Endothelial cell of umbilical vein (primary cell): ENCODE measurements at regions not wholly inside any gene's neighbourhood (a gene's known extent, or its start where the extent isn't known, plus 50 kb on each side); places are given as distances from the start of the nearest gene placed in this dataset.

Experiments
- BruUV-seq: library from RNA; stranded (reverse); fragments of 400-500 nt; replicated peaks from 2 replicates; lab custom pipeline; 2021; lab: Mats Ljungman, UMichigan
- CTCF ChIA-PET: fragments of 300-600, 350-600 bp; sonication (Branson Sonifier 250); formaldehyde crosslinking; loops from one replicate; lab custom pipeline; 2021; ENCODE audit warnings: antibody characterized with exemption, inconsistent platforms; lab: Charles Lee
- POLR2A ChIA-PET: fragments of 300-600, 350-600 bp; sonication (Branson Sonifier 250); formaldehyde crosslinking; loops from one replicate; lab custom pipeline; 2021; ENCODE audit warnings: antibody characterized with exemption, inconsistent platforms; lab: Charles Lee
- DNase-seq: peaks from one replicate; pipeline ENCODE4 v3.0.0-alpha.2; 2011; ENCODE audit warnings: low read depth, low spot score
- FAIRE-seq: peaks from 2 replicates; lab custom pipeline; 2011; peaks lifted over from hg19 to GRCh38; lab: Jason Lieb, UNC
- H2AFZ ChIP-seq: 2 replicates; pipeline ENCODE4 v1.6.0; 2012; ENCODE audit warnings: low read depth, low read length, control low read depth, inconsistent platforms
- H3K27ac ChIP-seq: 2 replicates; pipeline ENCODE4 v1.5.1; 2011; ENCODE audit warnings: low read depth, mild to moderate bottlenecking, control low read depth, low read length, moderate library complexity; ENCODE audit not compliant: insufficient read depth
- H3K27me3 ChIP-seq, 2 experiments: 2 replicates each; pipeline versions ENCODE4 v1.6.0 to v1.6.1; 2011; ENCODE audit warnings: low read length in 2 of 2, mixed read lengths in 1 of 2; ENCODE audit not compliant: control insufficient read depth in 2 of 2, insufficient read depth in 2 of 2
- H3K36me3 ChIP-seq, 2 experiments: 2 replicates in 1 of 2; 3 replicates in 1 of 2; pipeline ENCODE4 v1.5.1; 2011; ENCODE audit warnings: low read length in 2 of 2, mild to moderate bottlenecking in 1 of 2, moderate library complexity in 1 of 2; ENCODE audit not compliant: control insufficient read depth in 2 of 2, insufficient read depth in 2 of 2; ENCODE audit errors: extremely low read depth in 1 of 2
- H3K4me1 ChIP-seq: 3 replicates; pipeline ENCODE4 v1.5.1; 2011; ENCODE audit warnings: mild to moderate bottlenecking, low read length; ENCODE audit not compliant: control insufficient read depth, insufficient read depth; ENCODE audit errors: extremely low read depth
- H3K4me2 ChIP-seq: 2 replicates; pipeline ENCODE4 v1.6.1; 2011; ENCODE audit warnings: low read length, control low read depth, mixed read lengths; ENCODE audit not compliant: insufficient read depth
- H3K4me3 ChIP-seq, 3 experiments: fragments of 200-600 bp in 1 of 3; sonication (generic), shearing (Covaris generic) in 1 of 3; replicated peaks in 1 of 3; 2 replicates each; pipeline ENCODE4 v1.5.1; 2011 to 2016; ENCODE audit warnings: control low read depth in 3 of 3, low read length in 3 of 3, mild to moderate bottlenecking in 2 of 3, inconsistent platforms in 1 of 3, low read depth in 1 of 3, moderate library complexity in 1 of 3; ENCODE audit not compliant: insufficient read depth in 1 of 3
- H3K79me2 ChIP-seq: 2 replicates; pipeline ENCODE4 v1.6.0; 2012; ENCODE audit warnings: low read length, inconsistent platforms; ENCODE audit not compliant: control insufficient read depth, insufficient read depth
- H3K9ac ChIP-seq: replicated peaks from 2 replicates; pipeline ENCODE3; 2011; ENCODE audit warnings: low read length, control low read depth; ENCODE audit not compliant: insufficient read depth; ENCODE audit errors: extremely low read depth
- H3K9me1 ChIP-seq: replicated peaks from 3 replicates; pipeline ENCODE4 v1.6.0; 2011; ENCODE audit warnings: mild to moderate bottlenecking, low read length; ENCODE audit not compliant: control insufficient read depth, insufficient read depth; ENCODE audit errors: extremely low read depth
- H3K9me3 ChIP-seq: replicated peaks from 2 replicates; pipeline ENCODE4 v1.5.1; 2012; ENCODE audit warnings: low read length, inconsistent platforms; ENCODE audit not compliant: control insufficient read depth, insufficient read depth
- H4K20me1 ChIP-seq: replicated peaks from 2 replicates; pipeline ENCODE3; 2011; ENCODE audit warnings: mild to moderate bottlenecking, low read length; ENCODE audit not compliant: control insufficient read depth, insufficient read depth; ENCODE audit errors: extremely low read depth
- EZH2 ChIP-seq: IDR thresholded peaks from 2 replicates; pipeline ENCODE4 v1.6.1; 2012; ENCODE audit warnings: borderline replicate concordance, low read depth, mild to moderate bottlenecking, moderate library complexity, low read length, inconsistent platforms; ENCODE audit not compliant: severe bottlenecking
- FOS ChIP-seq: IDR thresholded peaks from 2 replicates; pipeline ENCODE4 v1.6.1; 2011; ENCODE audit warnings: mild to moderate bottlenecking, low read length, moderate library complexity, borderline replicate concordance; ENCODE audit not compliant: insufficient read depth
- GATA2 ChIP-seq: IDR thresholded peaks from 2 replicates; pipeline ENCODE4 v1.7.0; 2011; ENCODE audit warnings: low read depth, mild to moderate bottlenecking, moderate library complexity, mixed read lengths, low read length; ENCODE audit not compliant: insufficient read length, insufficient read depth
- JUN ChIP-seq: IDR thresholded peaks from 2 replicates; pipeline ENCODE4 v1.6.1; 2011; ENCODE audit warnings: borderline replicate concordance, low read depth; ENCODE audit not compliant: insufficient read length, insufficient read depth
- MYC ChIP-seq: IDR thresholded peaks from one replicate; pipeline ENCODE4 v1.6.1; 2011; ENCODE audit warnings: mild to moderate bottlenecking, low read depth, low read length
- POLR2A ChIP-seq: IDR thresholded peaks from 2 replicates; pipeline ENCODE4 v1.6.1; 2012; ENCODE audit warnings: low read depth, mild to moderate bottlenecking, control low read depth, low read length
- POLR2AphosphoS5 ChIP-seq: IDR thresholded peaks from 2 replicates; pipeline ENCODE4 v1.6.1; 2012; ENCODE audit warnings: low read depth, mild to moderate bottlenecking, control low read depth, low read length, moderate library complexity; ENCODE audit not compliant: insufficient read depth
- dilution Hi-C: fragments of 300-500 bp; cut with MboI; formaldehyde crosslinking; loops from one replicate; pipeline ENCODE4 v1.15.0; 2019; ENCODE audit warnings: low sequenced_read_pairs; ENCODE audit not compliant: extremely low pct_ligation_motif_present
- intact Hi-C: fragments of 100-400 bp; cut with micrococcal nuclease; formaldehyde crosslinking; loops from one replicate; pipeline ENCODE4 v1.10.0; 2022
- TF ChIP-seq, protein P1 (sequence below), 2 donors: IDR thresholded peaks; 1 replicate in 1 of 2; 2 replicates in 1 of 2; pipeline ENCODE4 v1.5.1; 2011; ENCODE audit warnings: low read length in 2 of 2, mild to moderate bottlenecking in 2 of 2, moderate library complexity in 2 of 2, control low read depth in 1 of 2, inconsistent platforms in 1 of 2, low read depth in 1 of 2; ENCODE audit not compliant: insufficient read depth in 1 of 2; ENCODE audit errors: extremely low read depth in 1 of 2
- TF ChIP-seq, protein P2 (sequence below): IDR thresholded peaks from 2 replicates; pipeline ENCODE4 v1.6.1; 2011; ENCODE audit not compliant: insufficient read depth, insufficient read length

DNA sequence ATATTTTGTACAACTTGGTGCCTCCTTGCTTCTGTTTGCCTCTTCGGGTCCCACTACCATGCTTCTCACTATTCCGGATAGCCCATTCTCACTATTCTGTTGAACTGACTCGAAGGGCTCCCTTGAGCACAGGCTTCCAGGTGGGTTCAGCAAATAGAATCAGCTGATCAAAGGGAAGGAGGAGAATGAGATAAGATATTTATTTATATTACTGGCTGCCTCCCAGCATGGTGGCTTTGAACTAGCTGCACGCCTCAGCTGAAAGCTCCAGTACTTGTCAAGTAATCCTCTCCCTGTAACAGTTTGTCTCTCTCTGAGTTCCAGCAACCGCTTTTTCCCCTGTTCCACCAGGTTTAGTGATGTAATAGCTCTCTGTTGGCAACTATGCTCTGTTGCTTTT, 187.8 kb upstream of the HNRNPA3 start:
- TF ChIP-seq, protein P1, sequence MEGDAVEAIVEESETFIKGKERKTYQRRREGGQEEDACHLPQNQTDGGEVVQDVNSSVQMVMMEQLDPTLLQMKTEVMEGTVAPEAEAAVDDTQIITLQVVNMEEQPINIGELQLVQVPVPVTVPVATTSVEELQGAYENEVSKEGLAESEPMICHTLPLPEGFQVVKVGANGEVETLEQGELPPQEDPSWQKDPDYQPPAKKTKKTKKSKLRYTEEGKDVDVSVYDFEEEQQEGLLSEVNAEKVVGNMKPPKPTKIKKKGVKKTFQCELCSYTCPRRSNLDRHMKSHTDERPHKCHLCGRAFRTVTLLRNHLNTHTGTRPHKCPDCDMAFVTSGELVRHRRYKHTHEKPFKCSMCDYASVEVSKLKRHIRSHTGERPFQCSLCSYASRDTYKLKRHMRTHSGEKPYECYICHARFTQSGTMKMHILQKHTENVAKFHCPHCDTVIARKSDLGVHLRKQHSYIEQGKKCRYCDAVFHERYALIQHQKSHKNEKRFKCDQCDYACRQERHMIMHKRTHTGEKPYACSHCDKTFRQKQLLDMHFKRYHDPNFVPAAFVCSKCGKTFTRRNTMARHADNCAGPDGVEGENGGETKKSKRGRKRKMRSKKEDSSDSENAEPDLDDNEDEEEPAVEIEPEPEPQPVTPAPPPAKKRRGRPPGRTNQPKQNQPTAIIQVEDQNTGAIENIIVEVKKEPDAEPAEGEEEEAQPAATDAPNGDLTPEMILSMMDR (IDR thresholded peaks at IDR 0.05; ENCODE audit: extremely low read depth in 1 of 2, insufficient read depth in 1 of 2, low read depth in 1 of 2, low read length in 2 of 2) = no peak
- no peak for TF ChIP-seq POLR2A
- TF ChIP-seq FOS = no peak
- no peak for TF ChIP-seq EZH2
- TF ChIP-seq JUN = no peak
- no peak for TF ChIP-seq POLR2AphosphoS5
- TF ChIP-seq MYC = no peak
- TF ChIP-seq GATA2 = no peak
- TF ChIP-seq, protein P2, sequence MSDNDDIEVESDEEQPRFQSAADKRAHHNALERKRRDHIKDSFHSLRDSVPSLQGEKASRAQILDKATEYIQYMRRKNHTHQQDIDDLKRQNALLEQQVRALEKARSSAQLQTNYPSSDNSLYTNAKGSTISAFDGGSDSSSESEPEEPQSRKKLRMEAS = no peak
- CTCF ChIA-PET = no interaction called here

More for the DNA sequence above, 187.8 kb upstream of the HNRNPA3 start:
- Histone ChIP-seq H3K36me3 (no peaks in the 10 kb centered on the region), H3K27me3 (peaks cover 2 to 9% of the 10 kb centered on the region in 2 experiments), H2AFZ (no peak overlapping the region), H3K9ac (no peak overlapping the region), H3K4me3 (no peak overlapping the region), H3K4me1 (no peaks in the 10 kb centered on the region), H3K4me2 (no peak overlapping the region), H3K27ac (no peak overlapping the region), H3K79me2 (no peaks in the 10 kb centered on the region), H3K9me1 (no peaks in the 10 kb centered on the region), H3K9me3 (no peaks in the 10 kb centered on the region), H4K20me1 (no peaks in the 10 kb centered on the region)
- dilution Hi-C loops = no loop called here
- BruUV-seq = no TSS peak
- POLR2A ChIA-PET = no interaction called here
- intact Hi-C loops = no loop called here
- DNase-seq (no peak), FAIRE-seq (no peak)
